HG03196 (cell line): ENCODE measurements at regions not wholly inside any gene's neighbourhood (a gene's known extent, or its start where the extent isn't known, plus 50 kb on each side); places are given as distances from the start of the nearest gene placed in this dataset.
"Not testable (repeated sequence)": the region's sequence is repeated elsewhere in the genome, so short reads cannot be mapped to it uniquely, and the experiment has no call there.

Experiments
- ATAC-seq: cut with Tn5 transposase; IDR thresholded peaks from one replicate; pipeline ENCODE4 v1.9.1; 2021; ENCODE audit not compliant: unreplicated experiment

- ATAC-seq, result no peak
Observed at GRCh38 chr6:21333715-21334114, 259.8 kb upstream of the SOX4 start.

GRCh38 chr6:21334651-21335050 is 258.9 kb upstream of the SOX4 start:
- no peak for ATAC-seq

GRCh38 chr6:21335591-21335990 is 258.0 kb upstream of the SOX4 start:
- no peak for ATAC-seq

GRCh38 chr6:21337263-21337662 is 256.3 kb upstream of the SOX4 start:
- ATAC-seq, result no peak

DNA sequence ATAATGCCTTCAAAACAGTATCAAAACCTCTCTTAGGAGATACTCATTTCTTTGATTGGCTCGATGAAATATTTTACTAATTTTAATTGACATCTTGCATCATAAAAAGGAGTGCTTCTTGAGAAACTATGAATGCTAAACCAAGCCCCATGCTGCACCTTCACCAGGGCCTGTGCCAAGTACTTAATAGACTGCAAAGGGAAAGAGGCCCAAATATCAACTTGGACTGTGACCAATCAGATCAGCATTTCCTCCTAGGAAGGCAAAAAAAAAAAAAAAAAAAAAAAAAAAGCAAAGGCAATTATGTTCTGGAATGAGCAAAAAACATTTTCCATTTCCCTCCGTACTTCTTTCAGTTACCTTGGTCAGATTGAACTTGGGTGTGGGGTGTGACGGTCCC is 253.0 kb upstream of the SOX4 start:
- no peak for ATAC-seq

- no peak for ATAC-seq
Observed at GRCh38 chr6:21341910-21342309, 251.6 kb upstream of the SOX4 start.

DNA sequence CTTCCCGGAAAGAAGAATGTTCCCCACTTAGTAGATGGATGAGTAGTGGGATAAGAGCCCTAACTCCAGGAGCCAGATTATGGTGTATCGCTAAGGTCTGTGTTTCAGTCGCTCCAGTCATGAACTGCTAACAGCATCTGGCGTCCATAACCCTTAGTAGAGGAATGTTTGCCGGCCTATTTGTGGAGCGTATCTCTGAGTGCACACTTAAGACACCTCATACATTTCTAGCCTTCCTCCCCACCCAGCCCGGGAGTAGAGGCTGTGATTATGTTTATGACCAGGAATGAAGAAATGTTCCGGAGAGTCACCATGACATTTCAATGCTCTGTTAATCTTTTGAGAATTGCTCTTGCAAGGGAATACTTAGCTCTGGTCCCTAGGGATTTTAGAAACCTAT is 251.1 kb upstream of the SOX4 start:
- ATAC-seq, result no peak

DNA sequence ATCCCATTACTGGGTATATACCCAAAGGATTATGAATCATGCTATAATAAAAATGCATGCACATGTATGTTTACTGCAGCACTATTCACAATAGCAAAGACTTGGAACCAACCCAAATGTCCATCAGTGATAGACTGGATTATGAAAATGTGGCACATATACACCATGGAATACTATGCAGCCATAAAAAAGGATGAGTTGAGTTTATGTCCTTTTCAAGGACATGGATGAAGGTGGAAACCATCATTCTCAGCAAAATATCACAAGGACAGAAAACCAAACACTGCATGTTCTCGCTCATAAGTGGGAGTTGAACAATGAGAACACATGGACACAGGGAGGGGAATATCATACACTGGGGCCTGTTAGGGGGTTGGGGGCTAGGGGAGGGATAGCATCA is 247.8 kb upstream of the SOX4 start:
- not testable (repeated sequence) for ATAC-seq

DNA sequence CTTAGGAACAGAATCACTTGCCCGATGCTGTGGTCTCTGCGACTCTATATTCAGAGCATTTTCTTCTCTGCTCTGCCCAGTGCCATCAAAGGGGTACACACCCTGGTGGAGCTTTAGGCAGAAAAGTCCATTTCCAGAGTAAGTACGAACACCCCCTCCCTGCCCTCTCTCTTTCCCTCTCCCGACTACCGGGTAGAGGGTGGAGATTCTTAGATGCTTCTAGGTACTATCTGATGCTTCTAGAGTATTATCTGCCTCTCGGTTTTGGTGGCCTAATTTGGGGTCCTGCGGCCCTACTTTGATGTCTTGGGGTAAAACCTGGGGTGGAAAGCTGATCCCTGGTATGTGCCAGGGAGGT is 245.4 kb upstream of the SOX4 start:
- ATAC-seq, result no peak

DNA sequence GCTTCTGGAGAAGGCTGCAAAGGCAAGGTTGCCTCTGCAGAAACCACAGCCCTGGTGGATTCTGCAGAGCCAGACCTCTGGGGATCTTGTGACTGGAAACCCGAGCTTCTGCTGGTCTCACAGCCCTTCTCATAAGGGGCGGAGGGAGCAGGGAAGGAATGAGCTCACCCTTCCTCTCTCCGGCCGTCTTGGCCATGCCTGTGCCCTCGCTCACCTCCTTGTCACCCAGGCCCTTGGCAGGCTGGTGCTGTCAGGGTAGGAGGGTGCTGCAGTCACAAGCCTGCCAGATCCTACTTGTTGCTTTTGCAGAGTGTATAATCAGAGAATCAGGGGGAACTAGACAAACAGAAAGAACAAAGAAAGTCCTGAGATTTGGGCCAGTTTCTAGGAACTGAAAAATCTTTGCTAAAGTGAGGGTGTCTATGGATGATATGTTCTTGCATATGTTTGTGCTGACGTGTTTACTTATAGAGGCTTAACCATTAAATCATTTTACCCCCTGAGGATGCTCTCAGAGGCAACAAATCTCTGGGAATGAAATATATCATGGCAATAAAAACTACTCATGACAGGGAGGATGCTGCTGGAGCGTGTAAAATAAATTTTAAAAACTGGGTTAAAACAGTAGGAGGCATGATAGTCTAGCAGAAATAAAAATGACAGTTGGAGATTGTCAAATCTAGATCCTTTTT is 244.9 kb upstream of the SOX4 start:
- ATAC-seq, result no peak

DNA sequence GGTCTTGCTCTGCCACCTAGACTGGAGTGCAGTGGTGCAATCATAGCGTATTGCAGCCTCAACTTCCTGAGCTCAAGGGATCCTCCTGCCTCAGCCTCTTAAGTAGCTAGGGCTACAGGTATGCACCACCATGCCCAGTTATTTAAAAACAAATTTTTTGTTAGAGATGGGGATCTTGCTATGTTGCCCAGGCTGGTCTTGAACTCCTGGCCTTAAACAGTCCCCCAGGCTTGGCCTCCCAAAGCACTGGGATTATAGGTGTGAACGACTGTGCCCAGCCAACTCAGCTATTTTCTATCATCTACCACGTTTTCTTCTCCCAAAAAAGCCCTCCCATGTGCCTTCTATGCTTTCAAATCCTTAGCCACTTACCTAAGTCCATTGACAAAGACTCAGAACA is 243.7 kb upstream of the SOX4 start:
- no peak for ATAC-seq

DNA sequence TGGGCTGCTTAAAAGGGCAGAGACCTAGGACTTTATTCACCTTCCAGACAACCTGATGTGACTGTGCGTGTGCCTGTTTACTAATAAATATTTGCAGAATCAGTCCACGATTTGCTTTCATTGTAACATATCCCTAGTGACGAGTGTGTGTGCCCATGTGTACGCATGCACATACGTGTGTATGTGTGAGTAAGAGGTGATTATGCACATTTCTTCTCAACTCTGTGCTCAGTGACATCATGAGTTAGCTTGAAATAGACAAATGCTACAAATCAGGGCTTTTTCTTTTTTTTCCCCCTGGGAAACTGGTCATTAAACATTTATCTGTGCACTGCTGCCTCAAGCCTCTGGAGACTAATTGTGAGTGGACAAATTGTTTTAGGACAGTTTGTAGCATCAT is 242.6 kb upstream of the SOX4 start:
- no peak for ATAC-seq

DNA sequence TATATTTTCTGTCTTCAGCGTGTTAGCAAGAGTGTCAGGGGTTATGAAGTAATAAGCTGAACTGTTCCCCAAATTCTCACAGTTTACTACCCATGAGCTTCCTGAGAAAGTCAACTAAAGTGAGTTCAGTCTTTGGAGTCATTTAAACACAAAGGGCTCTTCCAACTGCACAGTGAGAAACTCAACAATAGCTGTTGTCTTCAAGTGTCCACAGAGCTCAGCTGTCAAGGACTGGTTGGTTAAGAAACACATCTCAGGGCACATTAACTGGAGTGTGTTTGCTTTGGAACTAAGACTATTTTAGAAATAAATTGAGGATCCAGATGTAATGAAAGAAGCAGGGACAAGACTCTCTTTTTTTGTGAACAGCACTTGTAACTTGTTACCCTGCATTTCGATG is 241.4 kb upstream of the SOX4 start:
- no peak for ATAC-seq

DNA sequence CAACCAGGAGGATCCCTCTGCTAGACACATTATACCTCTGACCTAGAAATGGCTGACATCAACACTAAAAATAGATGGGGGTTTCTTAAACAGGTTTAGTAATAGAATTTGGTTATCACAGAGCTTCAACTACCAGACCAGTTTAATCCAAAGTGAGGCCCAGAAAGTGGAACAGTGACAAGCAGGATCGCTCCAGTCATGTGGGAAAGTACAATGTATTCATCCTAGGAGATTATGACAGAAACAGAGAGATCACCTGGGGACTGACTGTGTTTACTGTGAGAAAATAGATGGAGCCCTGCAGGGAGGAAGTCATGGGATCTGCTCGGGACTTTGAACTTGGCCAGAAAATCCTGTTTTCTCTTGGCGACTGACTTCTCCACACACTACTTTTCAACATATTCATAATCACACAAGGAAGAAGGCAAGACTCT is 238.7 kb upstream of the SOX4 start:
- no peak for ATAC-seq

DNA sequence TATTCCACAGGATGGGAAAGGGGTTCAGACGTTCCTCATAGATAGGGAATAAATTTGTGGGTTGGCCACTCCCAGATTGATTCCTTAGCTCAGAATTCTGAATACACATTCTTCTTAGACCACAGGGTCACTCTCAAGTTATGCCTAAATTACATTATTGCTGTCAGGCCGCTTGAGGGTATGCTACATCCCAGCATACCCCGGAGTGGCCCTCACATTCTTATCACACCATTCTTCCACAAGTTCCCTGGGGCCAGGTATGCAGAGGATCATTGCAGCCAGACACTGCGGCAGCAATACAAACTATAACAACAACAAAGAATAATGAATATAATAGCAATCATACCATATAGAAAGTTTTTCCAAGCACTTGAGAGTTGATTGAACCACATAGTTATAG is 237.9 kb upstream of the SOX4 start:
- no peak for ATAC-seq

- ATAC-seq, result no peak
Observed at GRCh38 chr6:21357262-21357661, 236.3 kb upstream of the SOX4 start.

DNA sequence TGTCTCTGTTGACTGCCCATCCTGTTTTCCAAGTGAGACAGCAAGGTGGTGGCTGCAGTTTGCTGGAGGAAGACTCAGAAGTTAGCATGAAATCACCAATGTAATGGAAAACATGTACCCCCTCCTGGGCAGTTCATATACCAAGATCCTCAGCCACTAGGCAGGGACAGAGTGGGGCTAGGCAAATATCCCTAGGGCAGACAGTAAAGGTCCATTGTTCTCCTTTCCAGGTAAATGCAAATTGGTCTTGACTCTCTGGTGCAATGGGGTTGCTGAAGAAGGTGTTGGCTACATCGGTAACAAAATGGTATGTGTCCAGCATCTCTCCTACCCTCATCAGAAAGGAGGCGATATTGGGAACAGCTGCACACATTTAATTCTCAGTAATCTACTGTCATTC is 233.6 kb upstream of the SOX4 start:
- no peak for ATAC-seq

DNA sequence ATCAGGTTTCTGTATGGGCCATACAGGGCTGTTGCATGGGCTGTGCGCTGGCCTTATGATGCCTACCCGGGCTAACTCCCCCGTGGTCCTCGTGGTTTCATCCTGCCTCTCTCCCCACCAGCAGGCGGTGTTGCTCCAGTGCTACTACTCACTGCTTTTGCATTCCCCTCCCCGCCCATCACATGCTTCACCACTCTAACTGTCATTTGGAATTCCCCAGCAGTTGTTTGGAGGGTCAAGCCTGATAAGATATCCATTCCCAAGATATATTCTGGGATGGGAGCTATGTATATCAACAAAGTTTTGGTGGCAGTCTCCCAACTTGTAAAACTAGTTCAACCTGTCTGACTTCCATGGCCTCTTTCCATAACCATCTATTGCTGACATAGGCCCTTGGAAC is 233.2 kb upstream of the SOX4 start:
- ATAC-seq, result no peak

- ATAC-seq, result no peak
Observed at GRCh38 chr6:21367148-21367547, 226.4 kb upstream of the SOX4 start.

DNA sequence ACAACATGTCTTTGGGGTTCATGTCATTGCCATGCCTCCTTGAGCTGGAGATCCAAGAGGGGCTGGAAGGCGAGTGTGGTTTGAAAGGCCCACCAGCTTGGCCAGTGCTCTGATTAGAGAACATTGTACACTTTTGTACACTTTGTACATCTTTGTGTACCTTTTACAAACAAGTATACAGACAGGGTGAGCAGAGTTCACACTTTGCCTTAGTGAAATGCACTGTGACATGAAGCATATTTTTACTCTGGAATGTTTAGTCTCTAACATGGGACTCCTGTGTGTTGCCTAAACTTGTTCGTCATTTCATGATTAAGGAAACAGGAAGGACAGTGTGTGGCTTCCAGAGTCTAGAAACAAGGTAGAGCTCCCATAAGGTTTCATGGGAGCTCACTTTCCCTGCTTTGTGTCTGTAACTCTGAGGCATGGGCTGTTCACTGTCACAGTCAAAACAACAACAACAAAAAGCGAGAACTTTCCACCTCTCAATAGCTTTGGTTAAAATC is 225.8 kb upstream of the SOX4 start:
- ATAC-seq, result no peak

GRCh38 chr6:21371061-21371460 is 222.5 kb upstream of the SOX4 start:
- ATAC-seq, result no peak

GRCh38 chr6:21371676-21372171 is 221.8 kb upstream of the SOX4 start:
- ATAC-seq, result no peak
